ENCODE measurements at regions not wholly inside any gene's neighbourhood (a gene's known extent, or its start where the extent isn't known, plus 50 kb on each side); places are given as distances from the start of the nearest gene placed in this dataset.
A peak's percentile ranks its signal among the peaks of the same experiment; 100 is the strongest.

GRCh38 chr1:239455743-239456142 is 69.4 kb downstream of the CHRM3 start:
- Histone ChIP-seq H4K20me1 (ENCODE audit: low read length) (no peaks in the 10 kb centered on the region), H3F3A (ENCODE audit: low read length, unreplicated experiment) (no peaks in the 10 kb centered on the region), H3K4me2 (ENCODE audit: low read length) (no peak overlapping the region), H2AFZ (ENCODE audit: low read length) (no peak overlapping the region), H3K27ac (ENCODE audit: low read length) (no peak overlapping the region), H3K4me3 (ENCODE audit: low read length) (no peak overlapping the region), H3K36me3 (ENCODE audit: low read depth, low read length) (no peaks in the 10 kb centered on the region), H3K9me3 (ENCODE audit: low read length) (no peaks in the 10 kb centered on the region), H3K4me1 (ENCODE audit: insufficient read depth, low read length) (0 out of 2 replicates have a peak, but pooled peaks cover 4% of the 10 kb centered on the region), H3K9ac (ENCODE audit: low read length) (no peak overlapping the region), H3K79me2 (ENCODE audit: low read length) (no peaks in the 10 kb centered on the region), H3K9me2 (replicated peaks; ENCODE audit: low read length) (no peaks in the 10 kb centered on the region), H3K27me3 (ENCODE audit: low read length) (no peaks in the 10 kb centered on the region)
- ATAC-seq (no peak), DNase-seq (no peak)
- CTCF ChIA-PET: no interaction called here
- BruUV-seq (replicated peaks): no TSS peak
- POLR2A ChIA-PET (ENCODE audit: unreplicated experiment): no interaction called here
- intact Hi-C loops (cut with micrococcal nuclease): no loop called here
- TF ChIP-seq CTCF (conservative IDR thresholded peaks at IDR 0.05; ENCODE audit: low read depth, low read length) (no peak), EZH2phosphoT487 (IDR thresholded peaks at IDR 0.05; ENCODE audit: borderline replicate concordance, low read length) (no peak), EZH2 (IDR thresholded peaks at IDR 0.05; ENCODE audit: low read length, unreplicated experiment) (no peak)

- no peaks in the 10 kb centered on the region for H3K27me3 ChIP-seq (ENCODE audit: low read length)
- H4K20me1 ChIP-seq (ENCODE audit: low read length): no peaks in the 10 kb centered on the region
- no peaks in the 10 kb centered on the region for H3F3A ChIP-seq (ENCODE audit: low read length, unreplicated experiment)
- TF ChIP-seq EZH2phosphoT487 (IDR thresholded peaks at IDR 0.05; ENCODE audit: borderline replicate concordance, low read length): no peak
- no peak for TF ChIP-seq EZH2 (IDR thresholded peaks at IDR 0.05; ENCODE audit: low read length, unreplicated experiment)
- no peak for TF ChIP-seq CTCF (conservative IDR thresholded peaks at IDR 0.05; ENCODE audit: low read depth, low read length)
- no peak overlapping the region for H2AFZ ChIP-seq (ENCODE audit: low read length)
- CTCF ChIA-PET: no interaction called here
- no peaks in the 10 kb centered on the region for H3K9me2 ChIP-seq (replicated peaks; ENCODE audit: low read length)
- H3K79me2 ChIP-seq (ENCODE audit: low read length): no peaks in the 10 kb centered on the region
- DNase-seq: peak; percentile 80
- POLR2A ChIA-PET (ENCODE audit: unreplicated experiment): no interaction called here
- H3K9me3 ChIP-seq (ENCODE audit: low read length): no peaks in the 10 kb centered on the region
- intact Hi-C loops (cut with micrococcal nuclease): no loop called here
- peak; percentile 53 for ATAC-seq
- 0 out of 2 replicates have a peak, but pooled peaks cover 4% of the 10 kb centered on the region for H3K4me1 ChIP-seq (ENCODE audit: insufficient read depth, low read length)
- no peaks in the 10 kb centered on the region for H3K36me3 ChIP-seq (ENCODE audit: low read depth, low read length)
- H3K9ac ChIP-seq (ENCODE audit: low read length): no peak overlapping the region
- H3K4me3 ChIP-seq (ENCODE audit: low read length): no peak overlapping the region
- no peak overlapping the region for H3K4me2 ChIP-seq (ENCODE audit: low read length)
- BruUV-seq (replicated peaks): no TSS peak
- 0 out of 2 replicates have a peak overlapping the region, but pooled peaks have one; percentile 10 for H3K27ac ChIP-seq (ENCODE audit: low read length)
These were observed 70.4 kb downstream of the CHRM3 start for GRCh38 chr1:239456788-239457187.

- DNase-seq (no peak), ATAC-seq (no peak)
- no peak overlapping the region for H3K4me2 ChIP-seq (ENCODE audit: low read length)
- H3K9me3 ChIP-seq (ENCODE audit: low read length): no peaks in the 10 kb centered on the region
- no peak overlapping the region for H2AFZ ChIP-seq (ENCODE audit: low read length)
- H4K20me1 ChIP-seq (ENCODE audit: low read length): no peaks in the 10 kb centered on the region
- H3K79me2 ChIP-seq (ENCODE audit: low read length): no peaks in the 10 kb centered on the region
- H3K27me3 ChIP-seq (ENCODE audit: low read length): no peaks in the 10 kb centered on the region
- no peaks in the 10 kb centered on the region for H3F3A ChIP-seq (ENCODE audit: low read length, unreplicated experiment)
- H3K9me2 ChIP-seq (replicated peaks; ENCODE audit: low read length): no peaks in the 10 kb centered on the region
- no peak overlapping the region for H3K4me3 ChIP-seq (ENCODE audit: low read length)
- intact Hi-C loops (cut with micrococcal nuclease): no loop called here
- TF ChIP-seq EZH2 (IDR thresholded peaks at IDR 0.05; ENCODE audit: low read length, unreplicated experiment) (no peak), CTCF (conservative IDR thresholded peaks at IDR 0.05; ENCODE audit: low read depth, low read length) (no peak), EZH2phosphoT487 (IDR thresholded peaks at IDR 0.05; ENCODE audit: borderline replicate concordance, low read length) (no peak)
- POLR2A ChIA-PET (ENCODE audit: unreplicated experiment): no interaction called here
- H3K9ac ChIP-seq (ENCODE audit: low read length): no peak overlapping the region
- 0 out of 2 replicates have a peak, but pooled peaks cover 4% of the 10 kb centered on the region for H3K4me1 ChIP-seq (ENCODE audit: insufficient read depth, low read length)
- no TSS peak for BruUV-seq (replicated peaks)
- CTCF ChIA-PET: no interaction called here
- H3K27ac ChIP-seq (ENCODE audit: low read length): no peak overlapping the region
- H3K36me3 ChIP-seq (ENCODE audit: low read depth, low read length): no peaks in the 10 kb centered on the region
These were observed 71.2 kb downstream of the CHRM3 start for GRCh38 chr1:239457491-239458143.

Measured in PC-3 (cell line).